Brain microvascular endothelial cell (primary cell): ENCODE measurements at regions not wholly inside any gene's neighbourhood (a gene's known extent, or its start where the extent isn't known, plus 50 kb on each side); places are given as distances from the start of the nearest gene placed in this dataset.
"Not testable (repeated sequence)": the region's sequence is repeated elsewhere in the genome, so short reads cannot be mapped to it uniquely, and the experiment has no call there.

ENCODE experiments used
- DNase-seq: peaks from one replicate; pipeline ENCODE4 v3.0.0-alpha.2; 2020
- H3K27ac ChIP-seq: fragments of 250-450 bp; sonication (Bioruptor Pico); 2 replicates; pipeline ENCODE4 v1.5.1; 2020; ENCODE audit warnings: mild to moderate bottlenecking, moderate library complexity
- H3K27me3 ChIP-seq: fragments of 250-450 bp; sonication (Bioruptor Pico); replicated peaks from 2 replicates; pipeline ENCODE4 v1.5.1; 2020; ENCODE audit warnings: mild to moderate bottlenecking
- H3K36me3 ChIP-seq: fragments of 250-450 bp; sonication (Bioruptor Pico); replicated peaks from 2 replicates; pipeline ENCODE4 v1.5.1; 2020; ENCODE audit warnings: mild to moderate bottlenecking
- H3K4me3 ChIP-seq: 2 replicates; pipeline ENCODE4 v1.5.1; 2011; ENCODE audit warnings: low read depth, mild to moderate bottlenecking, control low read depth, low read length, moderate library complexity
- CTCF ChIP-seq: IDR thresholded peaks from 2 replicates; pipeline ENCODE4 v1.5.1; 2011; ENCODE audit warnings: low read depth, mild to moderate bottlenecking, moderate library complexity, low read length, control low read depth, inconsistent platforms; ENCODE audit errors: missing control alignments
- in situ Hi-C: cut with HindIII; loops from 2 replicates; pipeline ENCODE4 v1.10.0; 2017; ENCODE audit warnings: low sequenced_read_pairs, low pct_ligation_motif_present

- in situ Hi-C loops = no loop called here
- H3K27me3 ChIP-seq = no peaks in the 10 kb centered on the region
- no peak overlapping the region for H3K4me3 ChIP-seq
- TF ChIP-seq CTCF = no peak
- no peak overlapping the region for H3K27ac ChIP-seq
- no peak for DNase-seq
- no peaks in the 10 kb centered on the region for H3K36me3 ChIP-seq
These were observed 59.2 kb downstream of the IL12A start for GRCh38 chr3:160047876-160048275.

- no peak for DNase-seq
- H3K27ac ChIP-seq = no peak overlapping the region
- no peak for TF ChIP-seq CTCF
- H3K36me3 ChIP-seq = no peaks in the 10 kb centered on the region
- in situ Hi-C loops = no loop called here
- H3K27me3 ChIP-seq = no peaks in the 10 kb centered on the region
- H3K4me3 ChIP-seq = no peak overlapping the region
These were observed 60.4 kb downstream of the IL12A start for GRCh38 chr3:160049038-160049437.

GRCh38 chr3:160049565-160049964, 60.9 kb downstream of the IL12A start:
- Histone ChIP-seq H3K4me3 (no peak overlapping the region), H3K36me3 (no peaks in the 10 kb centered on the region), H3K27ac (no peak overlapping the region), H3K27me3 (no peaks in the 10 kb centered on the region)
- no peak for DNase-seq
- TF ChIP-seq CTCF = no peak
- in situ Hi-C loops = no loop called here

- H3K36me3 ChIP-seq = no peaks in the 10 kb centered on the region
- no peak overlapping the region for H3K27ac ChIP-seq
- TF ChIP-seq CTCF = no peak
- DNase-seq = no peak
- H3K27me3 ChIP-seq = no peaks in the 10 kb centered on the region
- no peak overlapping the region for H3K4me3 ChIP-seq
- in situ Hi-C loops = no loop called here
These were observed 61.4 kb downstream of the IL12A start for GRCh38 chr3:160049988-160050387.

GRCh38 chr3:160052385-160053047, 63.9 kb downstream of the IL12A start:
- H3K4me3 ChIP-seq = no peak overlapping the region
- no peak overlapping the region for H3K27ac ChIP-seq
- TF ChIP-seq CTCF = no peak
- no peaks in the 10 kb centered on the region for H3K27me3 ChIP-seq
- H3K36me3 ChIP-seq = no peaks in the 10 kb centered on the region
- no peak for DNase-seq
- in situ Hi-C loops = no loop called here

GRCh38 chr3:160053048-160053391, 64.4 kb downstream of the IL12A start:
- Histone ChIP-seq H3K27ac (no peak overlapping the region), H3K4me3 (no peak overlapping the region), H3K36me3 (no peaks in the 10 kb centered on the region), H3K27me3 (no peaks in the 10 kb centered on the region)
- DNase-seq = no peak
- in situ Hi-C loops = no loop called here
- TF ChIP-seq CTCF = no peak

- in situ Hi-C loops, H3K27ac ChIP-seq, H3K4me3 ChIP-seq, DNase-seq, H3K27me3 ChIP-seq, H3K36me3 ChIP-seq: not testable (repeated sequence)
These were observed 66.2 kb downstream of the IL12A start for GRCh38 chr3:160054862-160055261.
